Stomach (tissue), 8 donors: ENCODE measurements at regions not wholly inside any gene's neighbourhood (a gene's known extent, or its start where the extent isn't known, plus 50 kb on each side); places are given as distances from the start of the nearest gene placed in this dataset.

Experiments
- DNase-seq, 2 donors: peaks; one replicate each; pipeline versions ENCODE4 v3.0.0 to v3.0.0-alpha.2; 2013 to 2019
- H3K27ac ChIP-seq, 5 donors: fragments of 200-600 bp in 4 of 5; sonication (generic) in 4 of 5; one replicate each; pipeline ENCODE4 v1.5.1; 2013 to 2019; ENCODE audit warnings: mild to moderate bottlenecking in 1 of 5, moderate library complexity in 1 of 5
- H3K27me3 ChIP-seq, 3 donors: fragments of 200-600 bp; sonication (generic); one replicate each; pipeline ENCODE4 v1.5.1; 2017 to 2019; ENCODE audit warnings: mixed run types in 1 of 3
- H3K36me3 ChIP-seq, 4 donors: fragments of 200-600 bp; sonication (generic); 1 replicate in 3 of 4; 2 replicates in 1 of 4; pipeline ENCODE4 v1.5.1; 2016 to 2019
- H3K4me1 ChIP-seq, 4 donors: fragments of 200-600 bp; sonication (generic); one replicate each; pipeline ENCODE4 v1.5.1; 2016 to 2019
- H3K4me3 ChIP-seq, 4 donors: fragments of 200-600 bp; sonication (generic) in 3 of 4; one replicate each; pipeline ENCODE4 v1.5.1; 2016 to 2019; ENCODE audit warnings: mild to moderate bottlenecking in 1 of 4
- H3K9me3 ChIP-seq, 4 donors: fragments of 200-600 bp; sonication (generic); one replicate each; pipeline ENCODE4 v1.5.1; 2016 to 2019
- EP300 ChIP-seq: sonication (generic); formaldehyde crosslinking; IDR thresholded peaks from one replicate; pipeline ENCODE4 v1.6.1; 2017; ENCODE audit warnings: antibody characterized with exemption
- POLR2A ChIP-seq, 4 donors: fragments of 450-650 bp; IDR thresholded peaks; one replicate each; pipeline ENCODE4 v1.6.1; 2016; ENCODE audit warnings: antibody characterized with exemption in 4 of 4, control low read depth in 2 of 4, mild to moderate bottlenecking in 1 of 4, moderate library complexity in 1 of 4
- POLR2AphosphoS5 ChIP-seq, 3 donors: sonication (generic); formaldehyde crosslinking; IDR thresholded peaks; one replicate each; pipeline ENCODE4 v1.6.1; 2016; ENCODE audit warnings: antibody characterized with exemption in 3 of 3
- WGBS, 5 donors: extraction: QIAGEN DNeasy Blood & Tissue Kit in 3 of 5; methylation state at CpG; one replicate each; pipeline versions ENCODE4 v1.1.5 to v1.1.7; 2013 to 2018; 5-methylcytosine and 5-hydroxymethylcytosine counted together
- intact Hi-C: fragments of 100-400 bp; cut with DNase I; formaldehyde crosslinking; loops from one replicate; pipeline ENCODE4 v1.15.1; 2023; ENCODE audit warnings: low total_unique reads
- TF ChIP-seq, protein P1 (sequence below), 7 experiments: fragments of 450-650 bp in 4 of 7; fragments of 200-600 bp in 3 of 7; sonication (generic) in 3 of 7; IDR thresholded peaks; one replicate each; pipeline ENCODE4 v1.5.1; 2016 to 2019; ENCODE audit warnings: antibody characterized with exemption in 7 of 7, control low read depth in 2 of 7, mild to moderate bottlenecking in 1 of 7
- donor health status: healthy with polysubstance abuse.
- donor health status: Bipolar disorder and iron deficiency.
- donor health status: healthy.

DNA sequence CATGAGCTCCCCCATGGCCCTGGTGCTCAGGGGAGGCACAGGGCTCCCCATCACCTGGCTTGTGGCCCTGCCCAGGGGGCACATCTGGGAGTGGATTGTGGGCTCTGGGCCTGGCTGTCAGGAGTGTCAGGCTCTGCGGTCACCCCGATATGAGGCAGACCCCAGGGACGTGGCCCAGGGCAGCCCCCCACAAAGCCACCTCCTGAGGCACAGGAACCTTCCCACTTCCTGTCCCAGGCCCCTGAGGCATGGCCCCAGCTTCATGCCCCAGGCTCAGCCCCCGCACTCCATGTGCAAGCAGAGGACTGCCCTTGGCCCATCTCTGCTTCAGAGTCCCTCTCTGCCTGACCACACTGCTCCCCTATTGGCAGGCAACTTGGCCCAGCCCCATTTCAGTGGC lies 160.3 kb downstream of the PCTP start:
- Histone ChIP-seq H3K4me3 (no peak overlapping the region), H3K36me3 (no peaks in the 10 kb centered on the region), H3K4me1 (no peaks in the 10 kb centered on the region), H3K27ac (no peak overlapping the region), H3K9me3 (no peaks in the 10 kb centered on the region), H3K27me3 (peaks cover 0 to 23% (median 0%) of the 10 kb centered on the region in 3 donors)
- WGBS, 5 donors: 87 to 100% (median 92%) methylated on average over 1 to 4 of the region's 4 CpGs
- intact Hi-C loops: no loop called here
- TF ChIP-seq, protein P1, sequence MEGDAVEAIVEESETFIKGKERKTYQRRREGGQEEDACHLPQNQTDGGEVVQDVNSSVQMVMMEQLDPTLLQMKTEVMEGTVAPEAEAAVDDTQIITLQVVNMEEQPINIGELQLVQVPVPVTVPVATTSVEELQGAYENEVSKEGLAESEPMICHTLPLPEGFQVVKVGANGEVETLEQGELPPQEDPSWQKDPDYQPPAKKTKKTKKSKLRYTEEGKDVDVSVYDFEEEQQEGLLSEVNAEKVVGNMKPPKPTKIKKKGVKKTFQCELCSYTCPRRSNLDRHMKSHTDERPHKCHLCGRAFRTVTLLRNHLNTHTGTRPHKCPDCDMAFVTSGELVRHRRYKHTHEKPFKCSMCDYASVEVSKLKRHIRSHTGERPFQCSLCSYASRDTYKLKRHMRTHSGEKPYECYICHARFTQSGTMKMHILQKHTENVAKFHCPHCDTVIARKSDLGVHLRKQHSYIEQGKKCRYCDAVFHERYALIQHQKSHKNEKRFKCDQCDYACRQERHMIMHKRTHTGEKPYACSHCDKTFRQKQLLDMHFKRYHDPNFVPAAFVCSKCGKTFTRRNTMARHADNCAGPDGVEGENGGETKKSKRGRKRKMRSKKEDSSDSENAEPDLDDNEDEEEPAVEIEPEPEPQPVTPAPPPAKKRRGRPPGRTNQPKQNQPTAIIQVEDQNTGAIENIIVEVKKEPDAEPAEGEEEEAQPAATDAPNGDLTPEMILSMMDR (IDR thresholded peaks at IDR 0.05): no peak
- TF ChIP-seq POLR2A (IDR thresholded peaks at IDR 0.05) (no peak), EP300 (no peak), POLR2AphosphoS5 (IDR thresholded peaks at IDR 0.05) (no peak)
- DNase-seq: no peak

- Histone ChIP-seq H3K4me3 (no peak overlapping the region), H3K9me3 (peaks cover 0 to 11% (median 0%) of the 10 kb centered on the region in 4 donors), H3K27me3 (no peaks in the 10 kb centered on the region), H3K36me3 (no peaks in the 10 kb centered on the region), H3K4me1 (no peaks in the 10 kb centered on the region), H3K27ac (no peak overlapping the region)
- no peak for TF ChIP-seq EP300
- no peak for TF ChIP-seq POLR2AphosphoS5 (IDR thresholded peaks at IDR 0.05)
- TF ChIP-seq, protein P1 (IDR thresholded peaks at IDR 0.05): no peak
- intact Hi-C loops: no loop called here
- 89 to 100% (median 94%) methylated on average over 1 of the region's 1 CpG for WGBS, 5 donors
- DNase-seq: no peak
Observed at GRCh38 chr17:55925440-55925839, 174.6 kb downstream of the PCTP start.

DNA sequence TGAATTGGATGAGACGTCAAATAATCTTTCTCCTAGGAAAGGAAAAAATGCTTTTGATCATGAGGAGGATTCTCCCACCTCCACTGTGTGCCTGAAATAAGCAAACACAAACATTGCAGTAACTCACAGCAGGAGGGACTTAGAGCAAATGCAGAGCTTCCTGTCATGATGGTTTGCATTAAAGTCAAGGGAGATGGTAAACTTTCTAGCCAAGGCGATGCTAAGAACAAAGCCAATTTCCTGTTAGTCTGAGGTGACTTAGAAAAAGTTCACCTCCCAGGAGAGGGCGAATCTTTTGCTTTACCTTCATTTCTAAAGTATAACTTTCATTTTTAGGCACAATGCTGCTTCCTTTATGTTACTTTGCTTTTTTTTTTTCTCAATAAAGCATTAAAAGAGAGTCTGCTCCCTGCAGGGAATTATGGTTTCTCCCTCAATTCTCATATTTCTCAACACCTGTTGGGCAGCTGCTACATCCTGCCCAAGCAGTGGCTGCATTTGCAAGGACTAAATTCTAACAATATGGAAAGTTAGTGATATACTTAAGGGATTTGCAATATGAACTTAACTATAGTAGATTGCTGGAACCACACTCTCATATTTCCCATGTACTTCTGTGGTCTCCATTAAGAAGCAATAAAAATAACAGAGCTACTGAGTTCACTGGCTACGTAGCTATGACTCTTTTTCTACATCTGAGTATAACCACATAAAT lies 175.6 kb downstream of the PCTP start:
- TF ChIP-seq, protein P1 (IDR thresholded peaks at IDR 0.05): no peak
- TF ChIP-seq EP300: no peak
- no peak for TF ChIP-seq POLR2A (IDR thresholded peaks at IDR 0.05)
- no peak for TF ChIP-seq POLR2AphosphoS5 (IDR thresholded peaks at IDR 0.05)
- intact Hi-C loops: no loop called here
- H3K36me3 ChIP-seq: no peaks in the 10 kb centered on the region
- no peak overlapping the region for H3K4me3 ChIP-seq
- 33 to 46% (median 40%) methylated on average over 4 of the region's 4 CpGs for WGBS, 5 donors
- no peak overlapping the region for H3K27ac ChIP-seq
- H3K9me3 ChIP-seq: peaks cover 0 to 11% (median 0%) of the 10 kb centered on the region in 4 donors
- DNase-seq: peak in 1 of 2 donors; percentile 14
- no peaks in the 10 kb centered on the region for H3K4me1 ChIP-seq
- H3K27me3 ChIP-seq: no peaks in the 10 kb centered on the region

GRCh38 chr17:55930291-55930809 lies 179.5 kb downstream of the PCTP start:
- WGBS, 5 donors: 77 to 89% (median 86%) methylated on average over 1 of the region's 1 CpG
- no peak for DNase-seq
- no peaks in the 10 kb centered on the region for H3K36me3 ChIP-seq
- intact Hi-C loops: no loop called here
- no peak for TF ChIP-seq EP300
- no peak for TF ChIP-seq POLR2A (IDR thresholded peaks at IDR 0.05)
- TF ChIP-seq POLR2AphosphoS5 (IDR thresholded peaks at IDR 0.05): no peak
- TF ChIP-seq, protein P1 (IDR thresholded peaks at IDR 0.05): no peak
- peaks cover 0 to 8% (median 0%) of the 10 kb centered on the region in 4 donors for H3K9me3 ChIP-seq
- H3K27ac ChIP-seq: no peak overlapping the region
- no peak overlapping the region for H3K4me3 ChIP-seq
- H3K4me1 ChIP-seq: no peaks in the 10 kb centered on the region
- no peaks in the 10 kb centered on the region for H3K27me3 ChIP-seq
